ENCODE measurements at regions not wholly inside any gene's neighbourhood (a gene's known extent, or its start where the extent isn't known, plus 50 kb on each side); places are given as distances from the start of the nearest gene placed in this dataset.
"Not testable (repeated sequence)": the region's sequence is repeated elsewhere in the genome, so short reads cannot be mapped to it uniquely, and the experiment has no call there.

GRCh38 chr6:21282360-21282759 is 311.2 kb upstream of the SOX4 start:
- DNase-seq (ENCODE audit: low read depth in 2 of 2) = not testable (repeated sequence)

GRCh38 chr6:21284166-21284565 is 309.4 kb upstream of the SOX4 start:
- DNase-seq (ENCODE audit: low read depth in 2 of 2) = no peak

- DNase-seq (ENCODE audit: low read depth in 2 of 2) = no peak
Observed at GRCh38 chr6:21284706-21285105, 308.8 kb upstream of the SOX4 start.

- DNase-seq (ENCODE audit: low read depth in 2 of 2) = no peak
Observed at GRCh38 chr6:21294144-21294543, 299.4 kb upstream of the SOX4 start.

GRCh38 chr6:21295506-21296240 is 297.9 kb upstream of the SOX4 start:
- no peak for DNase-seq (ENCODE audit: low read depth in 2 of 2)

GRCh38 chr6:21297665-21298064 is 295.9 kb upstream of the SOX4 start:
- no peak for DNase-seq (ENCODE audit: low read depth in 2 of 2)

GRCh38 chr6:21299216-21299615 is 294.3 kb upstream of the SOX4 start:
- no peak for DNase-seq (ENCODE audit: low read depth in 2 of 2)

GRCh38 chr6:21300439-21300838 is 293.1 kb upstream of the SOX4 start:
- DNase-seq (ENCODE audit: low read depth in 2 of 2) = no peak

- peak; percentile 43 to 48 for DNase-seq (ENCODE audit: low read depth in 2 of 2)
Observed at GRCh38 chr6:21305893-21306332, 287.6 kb upstream of the SOX4 start.

GRCh38 chr6:21306546-21306945 is 287.0 kb upstream of the SOX4 start:
- DNase-seq (ENCODE audit: low read depth in 2 of 2) = no peak

GRCh38 chr6:21309807-21310221 is 283.7 kb upstream of the SOX4 start:
- DNase-seq (ENCODE audit: low read depth in 2 of 2) = no peak

- DNase-seq (ENCODE audit: low read depth in 2 of 2) = no peak
Observed at GRCh38 chr6:21310568-21311140, 282.9 kb upstream of the SOX4 start.

- no peak for DNase-seq (ENCODE audit: low read depth in 2 of 2)
Observed at GRCh38 chr6:21312118-21312517, 281.4 kb upstream of the SOX4 start.

GRCh38 chr6:21317642-21318041 is 275.9 kb upstream of the SOX4 start:
- DNase-seq (ENCODE audit: low read depth in 2 of 2) = no peak

- no peak for DNase-seq (ENCODE audit: low read depth in 2 of 2)
Observed at GRCh38 chr6:21321076-21321475, 272.5 kb upstream of the SOX4 start.

GRCh38 chr6:21321531-21321930 is 272.0 kb upstream of the SOX4 start:
- no peak for DNase-seq (ENCODE audit: low read depth in 2 of 2)

GRCh38 chr6:21323577-21323976 is 270.0 kb upstream of the SOX4 start:
- DNase-seq (ENCODE audit: low read depth in 2 of 2) = no peak

GRCh38 chr6:21325201-21325856 is 268.2 kb upstream of the SOX4 start:
- no peak for DNase-seq (ENCODE audit: low read depth in 2 of 2)

- DNase-seq (ENCODE audit: low read depth in 2 of 2) = no peak
Observed at GRCh38 chr6:21327326-21328112, 266.0 kb upstream of the SOX4 start.

- no peak for DNase-seq (ENCODE audit: low read depth in 2 of 2)
Observed at GRCh38 chr6:21331235-21331634, 262.3 kb upstream of the SOX4 start.

- no peak for DNase-seq (ENCODE audit: low read depth in 2 of 2)
Observed at GRCh38 chr6:21332077-21332476, 261.5 kb upstream of the SOX4 start.

- no peak for DNase-seq (ENCODE audit: low read depth in 2 of 2)
Observed at GRCh38 chr6:21332660-21333059, 260.9 kb upstream of the SOX4 start.

All from fibroblast of skin of left quadriceps (primary cell).